ENCODE measurements at regions not wholly inside any gene's neighbourhood (a gene's known extent, or its start where the extent isn't known, plus 50 kb on each side); places are given as distances from the start of the nearest gene placed in this dataset.
"Not testable (repeated sequence)": the region's sequence is repeated elsewhere in the genome, so short reads cannot be mapped to it uniquely, and the experiment has no call there.

DNA sequence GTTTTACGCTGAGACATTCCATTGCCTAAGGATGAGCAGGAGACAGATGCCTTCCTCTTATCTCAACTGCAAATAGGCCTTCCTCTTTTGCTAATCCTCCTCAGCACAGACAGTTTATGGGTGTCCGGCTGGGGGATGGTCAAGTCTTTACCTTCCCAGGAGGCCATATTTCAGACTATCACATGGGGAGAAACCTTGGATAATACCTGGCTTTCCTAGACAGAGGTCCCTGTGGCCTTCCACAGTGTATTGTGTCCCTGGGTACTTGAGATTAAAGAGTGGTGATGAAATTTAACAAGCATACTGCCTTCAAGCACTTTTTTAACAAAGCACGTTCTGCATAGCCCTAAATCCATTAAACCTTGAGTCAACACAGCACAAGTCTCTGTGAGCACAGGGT lies 1816.7 kb upstream of the DEFB115 start:
- TF ChIP-seq, protein P1, sequence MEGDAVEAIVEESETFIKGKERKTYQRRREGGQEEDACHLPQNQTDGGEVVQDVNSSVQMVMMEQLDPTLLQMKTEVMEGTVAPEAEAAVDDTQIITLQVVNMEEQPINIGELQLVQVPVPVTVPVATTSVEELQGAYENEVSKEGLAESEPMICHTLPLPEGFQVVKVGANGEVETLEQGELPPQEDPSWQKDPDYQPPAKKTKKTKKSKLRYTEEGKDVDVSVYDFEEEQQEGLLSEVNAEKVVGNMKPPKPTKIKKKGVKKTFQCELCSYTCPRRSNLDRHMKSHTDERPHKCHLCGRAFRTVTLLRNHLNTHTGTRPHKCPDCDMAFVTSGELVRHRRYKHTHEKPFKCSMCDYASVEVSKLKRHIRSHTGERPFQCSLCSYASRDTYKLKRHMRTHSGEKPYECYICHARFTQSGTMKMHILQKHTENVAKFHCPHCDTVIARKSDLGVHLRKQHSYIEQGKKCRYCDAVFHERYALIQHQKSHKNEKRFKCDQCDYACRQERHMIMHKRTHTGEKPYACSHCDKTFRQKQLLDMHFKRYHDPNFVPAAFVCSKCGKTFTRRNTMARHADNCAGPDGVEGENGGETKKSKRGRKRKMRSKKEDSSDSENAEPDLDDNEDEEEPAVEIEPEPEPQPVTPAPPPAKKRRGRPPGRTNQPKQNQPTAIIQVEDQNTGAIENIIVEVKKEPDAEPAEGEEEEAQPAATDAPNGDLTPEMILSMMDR (conservative IDR thresholded peaks at IDR 0.05; ENCODE audit: low read depth, low read length) = not testable (repeated sequence)
- not testable (repeated sequence) for TF ChIP-seq EZH2 (IDR thresholded peaks at IDR 0.05; ENCODE audit: low read length, unreplicated experiment)
